IMR-90 (cell line): ENCODE measurements at regions not wholly inside any gene's neighbourhood (a gene's known extent, or its start where the extent isn't known, plus 50 kb on each side); places are given as distances from the start of the nearest gene placed in this dataset.

Experiments
- ATAC-seq: fragments of 200-7000 bp; cut with Tn5 transposase; 2 replicates; pipeline ENCODE4 v1.9.1; 2020; ENCODE audit warnings: low read depth, mild to moderate bottlenecking, moderate library complexity
- BruUV-seq: library from RNA; stranded (reverse); fragments of 400-500 nt; replicated peaks from 2 replicates; lab custom pipeline; 2021; lab: Mats Ljungman, UMichigan
- CTCF ChIA-PET: fragments of 300-600 bp; formaldehyde crosslinking; extraction: SDS; loops from one replicate; lab custom pipeline; 2021; ENCODE audit warnings: antibody characterized with exemption; lab: Yijun Ruan, JAX
- POLR2A ChIA-PET: fragments of 300-600 bp; sonication (Branson Sonifier 250); formaldehyde crosslinking; loops from one replicate; lab custom pipeline; 2022; ENCODE audit warnings: antibody characterized with exemption; ENCODE audit not compliant: unreplicated experiment; lab: Charles Lee
- DNase-seq: peaks from one replicate; pipeline ENCODE4 v3.0.0; 2013
- H2AFZ ChIP-seq: replicated peaks from 2 replicates; pipeline ENCODE3; 2013; ENCODE audit warnings: low read length, mild to moderate bottlenecking; ENCODE audit not compliant: poor library complexity
- H2AK5ac ChIP-seq: 2 replicates; pipeline ENCODE4 v1.6.1; 2013; ENCODE audit warnings: low read depth, low read length, inconsistent platforms
- H2AK9ac ChIP-seq: replicated peaks from 2 replicates; pipeline ENCODE3; 2013; ENCODE audit warnings: mild to moderate bottlenecking, low read depth, low read length, moderate library complexity; ENCODE audit not compliant: poor library complexity
- H2BK120ac ChIP-seq: 2 replicates; pipeline ENCODE4 v1.6.1; 2013; ENCODE audit warnings: low read depth, low read length, inconsistent platforms
- H2BK15ac ChIP-seq: 3 replicates; pipeline ENCODE4 v1.6.1; 2013; ENCODE audit warnings: low read depth, low read length, inconsistent platforms
- H2BK20ac ChIP-seq: 2 replicates; pipeline ENCODE4 v1.6.1; 2013; ENCODE audit warnings: low read depth, mild to moderate bottlenecking, inconsistent platforms, low read length, moderate library complexity
- H2BK5ac ChIP-seq: 2 replicates; pipeline ENCODE4 v1.6.1; 2013; ENCODE audit warnings: mild to moderate bottlenecking, low read depth, low read length, inconsistent platforms; ENCODE audit not compliant: poor library complexity, severe bottlenecking
- H3K14ac ChIP-seq: replicated peaks from 2 replicates; pipeline ENCODE4 v1.6.1; 2013; ENCODE audit warnings: low read depth, low read length, inconsistent platforms
- H3K18ac ChIP-seq: 2 replicates; pipeline ENCODE4 v1.6.1; 2013; ENCODE audit warnings: low read depth, low read length, control low read depth
- H3K23ac ChIP-seq: 2 replicates; pipeline ENCODE4 v1.6.1; 2013; ENCODE audit warnings: low read depth, low read length, inconsistent platforms
- H3K27ac ChIP-seq: 2 replicates; pipeline ENCODE4 v1.5.1; 2013; ENCODE audit warnings: mild to moderate bottlenecking, control low read depth, low read length; ENCODE audit not compliant: insufficient read depth
- H3K27me3 ChIP-seq: 2 replicates; pipeline ENCODE4 v1.6.1; 2013; ENCODE audit warnings: low read length; ENCODE audit not compliant: control insufficient read depth, insufficient read depth
- H3K36me3 ChIP-seq: 2 replicates; pipeline ENCODE4 v1.6.1; 2013; ENCODE audit warnings: low read length, mixed read lengths; ENCODE audit not compliant: control insufficient read depth, insufficient read depth
- H3K4ac ChIP-seq: 2 replicates; pipeline ENCODE4 v1.6.1; 2013; ENCODE audit warnings: low read depth, low read length, inconsistent platforms
- H3K4me1 ChIP-seq: 2 replicates; pipeline ENCODE4 v1.6.1; 2013; ENCODE audit warnings: low read length, mixed read lengths; ENCODE audit not compliant: control insufficient read depth, insufficient read depth
- H3K4me2 ChIP-seq: 2 replicates; pipeline ENCODE4 v1.6.1; 2013; ENCODE audit warnings: low read depth, mild to moderate bottlenecking, control low read depth, low read length, moderate library complexity
- H3K4me3 ChIP-seq: 2 replicates; pipeline ENCODE4 v1.5.1; 2013; ENCODE audit warnings: low read depth, mild to moderate bottlenecking, control low read depth, low read length, moderate library complexity; ENCODE audit not compliant: insufficient read depth
- H3K56ac ChIP-seq: 2 replicates; pipeline ENCODE4 v1.6.1; 2013; ENCODE audit warnings: low read length, inconsistent platforms; ENCODE audit not compliant: insufficient read depth; ENCODE audit errors: extremely low read depth
- H3K79me1 ChIP-seq, 2 experiments: 2 replicates each; pipeline ENCODE4 v1.6.1; 2013; ENCODE audit warnings: low read length in 2 of 2, inconsistent platforms in 1 of 2, low read depth in 1 of 2
- H3K9ac ChIP-seq: 2 replicates; pipeline ENCODE4 v1.6.1; 2013; ENCODE audit warnings: low read depth, low read length, control low read depth
- H3K9me1 ChIP-seq: 2 replicates; pipeline ENCODE4 v1.6.1; 2013; ENCODE audit warnings: low read length, inconsistent platforms; ENCODE audit not compliant: insufficient read depth
- H3K9me3 ChIP-seq: 2 replicates; pipeline ENCODE4 v1.6.1; 2013; ENCODE audit warnings: low read length; ENCODE audit not compliant: control insufficient read depth, insufficient read depth
- H4K20me1 ChIP-seq: 2 replicates; pipeline ENCODE4 v1.6.1; 2013; ENCODE audit warnings: low read length, inconsistent platforms; ENCODE audit not compliant: insufficient read depth
- H4K5ac ChIP-seq: 2 replicates; pipeline ENCODE4 v1.6.1; 2013; ENCODE audit warnings: mild to moderate bottlenecking, low read depth, low read length, control low read depth
- H4K8ac ChIP-seq, 2 experiments: 2 replicates each; pipeline ENCODE4 v1.6.1; 2013; ENCODE audit warnings: low read depth in 2 of 2, low read length in 2 of 2, control low read depth in 1 of 2, inconsistent platforms in 1 of 2
- H4K91ac ChIP-seq: 2 replicates; pipeline ENCODE4 v1.6.1; 2013; ENCODE audit warnings: low read depth, low read length, inconsistent platforms; ENCODE audit not compliant: insufficient read depth
- BHLHE40 ChIP-seq: fragments of 150-350 bp; IDR thresholded peaks from 2 replicates; pipeline ENCODE4 v1.6.1; 2016; ENCODE audit warnings: mild to moderate bottlenecking, low read depth, low read length
- CEBPB ChIP-seq: IDR thresholded peaks from 2 replicates; pipeline ENCODE4 v1.6.1; 2012; ENCODE audit warnings: low read depth, low read length, improper control_type of control experiment
- CHD1 ChIP-seq: IDR thresholded peaks from 2 replicates; pipeline ENCODE4 v1.6.1; 2012; ENCODE audit warnings: low read depth, low read length, improper control_type of control experiment
- CTCF ChIP-seq: conservative IDR thresholded peaks from 2 replicates; pipeline ENCODE4 v1.5.1; 2012; ENCODE audit warnings: mild to moderate bottlenecking, low read depth, low read length, improper control_type of control experiment
- ELK1 ChIP-seq: fragments of 150-350 bp; IDR thresholded peaks from 2 replicates; pipeline ENCODE4 v1.6.1; 2016; ENCODE audit warnings: low read depth, mild to moderate bottlenecking, low read length, moderate library complexity, borderline replicate concordance
- FOS ChIP-seq: fragments of 150-350 bp; IDR thresholded peaks from 2 replicates; pipeline ENCODE4 v1.6.1; 2016; ENCODE audit warnings: low read depth, low read length
- MAFK ChIP-seq: IDR thresholded peaks from 2 replicates; pipeline ENCODE4 v1.6.1; 2012; ENCODE audit warnings: low read depth, low read length, improper control_type of control experiment
- MAZ ChIP-seq: IDR thresholded peaks from 2 replicates; pipeline ENCODE4 v1.6.1; 2012; ENCODE audit warnings: low read depth, mild to moderate bottlenecking, low read length, improper control_type of control experiment, moderate library complexity, borderline replicate concordance
- MXI1 ChIP-seq: IDR thresholded peaks from 2 replicates; pipeline ENCODE4 v1.6.1; 2012; ENCODE audit warnings: low read depth, mild to moderate bottlenecking, low read length, moderate library complexity, borderline replicate concordance
- NFE2L2 ChIP-seq: fragments of 150-350 bp; IDR thresholded peaks from 2 replicates; pipeline ENCODE4 v1.6.1; 2016; ENCODE audit warnings: low read depth, mild to moderate bottlenecking, low read length
- POLR2A ChIP-seq: IDR thresholded peaks from 2 replicates; pipeline ENCODE4 v1.6.1; 2012; ENCODE audit warnings: mild to moderate bottlenecking, low read depth, low read length
- RAD21 ChIP-seq: IDR thresholded peaks from 2 replicates; pipeline ENCODE4 v1.6.1; 2012; ENCODE audit warnings: low read length, improper control_type of control experiment
- RCOR1 ChIP-seq: IDR thresholded peaks from 2 replicates; pipeline ENCODE4 v1.6.1; 2012; ENCODE audit warnings: mild to moderate bottlenecking, low read length, improper control_type of control experiment; ENCODE audit not compliant: insufficient replicate concordance
- RFX5 ChIP-seq: IDR thresholded peaks from 2 replicates; pipeline ENCODE4 v1.8.0; 2012; ENCODE audit warnings: low read depth, mild to moderate bottlenecking, low read length, moderate library complexity
- SMC3 ChIP-seq: fragments of 150-350 bp; IDR thresholded peaks from 2 replicates; pipeline ENCODE4 v1.6.1; 2016; ENCODE audit warnings: low read depth, mild to moderate bottlenecking, antibody characterized with exemption, low read length, moderate library complexity
- WGBS, 2 experiments: methylation state at CpG; one replicate each; pipeline versions ENCODE4 v1.1.5 to v1.1.7; 2013; ENCODE audit warnings: missing lambda C conversion rate in 2 of 2; ENCODE audit not compliant: insufficient read length in 1 of 2; ENCODE audit errors: extremely low coverage in 2 of 2; 5-methylcytosine and 5-hydroxymethylcytosine counted together
- dilution Hi-C: fragments of 300-500 bp; cut with HindIII; formaldehyde crosslinking; loops from one replicate; pipeline ENCODE4 v1.14.3; 2018; ENCODE audit warnings: low sequenced_read_pairs; ENCODE audit not compliant: unreplicated experiment
- in situ Hi-C: fragments of 300-500 bp; cut with MboI; formaldehyde crosslinking; loops from 3 replicates; pipeline ENCODE4 v1.14.3; 2019; ENCODE audit warnings: low sequenced_read_pairs, inconsistent platforms, mixed read lengths
- intact Hi-C: fragments of 100-400 bp; cut with micrococcal nuclease; formaldehyde crosslinking; loops from 2 replicates; pipeline ENCODE4 v1.10.0; 2022
- TF ChIP-seq, protein P1 (sequence below): fragments of 150-350 bp; IDR thresholded peaks from 2 replicates; pipeline ENCODE4 v1.6.1; 2017; ENCODE audit warnings: mild to moderate bottlenecking, antibody characterized with exemption, low read length, low read depth

DNA sequence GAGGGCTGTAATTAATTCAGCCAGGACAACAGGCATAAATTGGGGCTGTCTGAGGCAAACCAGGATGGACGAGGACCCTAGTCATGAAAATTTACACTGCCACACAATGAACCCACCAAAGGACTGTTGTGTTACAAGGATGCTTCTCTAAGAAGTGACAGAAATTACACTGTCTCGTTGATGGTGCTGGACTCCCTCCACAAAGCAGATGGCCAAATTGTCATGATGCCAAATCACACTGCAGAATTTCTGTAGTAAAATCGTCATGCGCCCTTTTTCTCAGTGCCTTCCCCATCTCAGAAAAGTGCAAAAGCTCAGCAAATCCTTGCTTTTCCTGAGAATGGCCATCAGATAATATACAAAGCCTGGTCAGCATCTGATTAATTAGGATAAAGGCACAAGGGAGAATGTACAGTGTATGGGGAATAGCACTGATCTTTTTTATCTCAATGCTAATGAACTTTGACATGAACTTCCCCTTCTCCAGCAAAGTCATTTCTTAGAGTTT lies 545.8 kb downstream of the CSNK1G3 start:
- in situ Hi-C loops (no loop called here), dilution Hi-C loops (no loop called here), intact Hi-C loops (no loop called here)
- Histone ChIP-seq H3K23ac (no peak overlapping the region), H2AFZ (no peak overlapping the region), H3K27me3 (no peaks in the 10 kb centered on the region; the same call in 1 of the 2 replicates), H4K20me1 (no peaks in the 10 kb centered on the region), H2BK120ac (no peak overlapping the region), H2AK9ac (no peak overlapping the region), H3K4ac (no peak overlapping the region), H4K8ac (no peak overlapping the region), H3K4me1 (no peaks in the 10 kb centered on the region; the same call in 1 of the 2 replicates), H3K56ac (no peak overlapping the region), H2AK5ac (no peak overlapping the region), H2BK5ac (no peak overlapping the region), H3K27ac (no peak overlapping the region), H4K5ac (no peak overlapping the region), H3K14ac (no peak overlapping the region), H3K9ac (no peak overlapping the region), H3K79me1 (no peaks in the 10 kb centered on the region), H2BK15ac (no peak overlapping the region), H3K36me3 (no peaks in the 10 kb centered on the region), H2BK20ac (no peak overlapping the region), H3K4me3 (no peak overlapping the region), H3K18ac (no peak overlapping the region), H3K9me1 (no peaks in the 10 kb centered on the region), H4K91ac (no peak overlapping the region), H3K9me3 (no peaks in the 10 kb centered on the region), H3K4me2 (no peak overlapping the region; the same call in 1 of the 2 replicates)
- no peak for DNase-seq
- TF ChIP-seq MXI1, result no peak
- TF ChIP-seq, protein P1, sequence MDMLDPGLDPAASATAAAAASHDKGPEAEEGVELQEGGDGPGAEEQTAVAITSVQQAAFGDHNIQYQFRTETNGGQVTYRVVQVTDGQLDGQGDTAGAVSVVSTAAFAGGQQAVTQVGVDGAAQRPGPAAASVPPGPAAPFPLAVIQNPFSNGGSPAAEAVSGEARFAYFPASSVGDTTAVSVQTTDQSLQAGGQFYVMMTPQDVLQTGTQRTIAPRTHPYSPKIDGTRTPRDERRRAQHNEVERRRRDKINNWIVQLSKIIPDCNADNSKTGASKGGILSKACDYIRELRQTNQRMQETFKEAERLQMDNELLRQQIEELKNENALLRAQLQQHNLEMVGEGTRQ, result no peak
- no peak for TF ChIP-seq SMC3
- no peak for TF ChIP-seq CTCF
- no peak for TF ChIP-seq RCOR1
- TF ChIP-seq MAZ, result no peak
- TF ChIP-seq BHLHE40, result no peak
- TF ChIP-seq CEBPB, result no peak
- TF ChIP-seq FOS, result no peak
- no peak for TF ChIP-seq RAD21
- no peak for TF ChIP-seq POLR2A
- TF ChIP-seq ELK1, result no peak
- no peak for TF ChIP-seq RFX5
- TF ChIP-seq NFE2L2, result no peak
- TF ChIP-seq MAFK, result no peak
- TF ChIP-seq CHD1, result no peak
- no peak for ATAC-seq
- ChIA-PET POLR2A (interaction anchor here (0.6 kb wide), 1 partner anchor 43 kb away, joined by 4 read pairs; no protein-coding TSS in a partner anchor), CTCF (no interaction called here)
- no CpG with 5 or more reads among the region's 4 CpGs for WGBS, 2 experiments
- BruUV-seq, result no TSS peak
